HG03060 (cell line): ENCODE measurements at regions not wholly inside any gene's neighbourhood (a gene's known extent, or its start where the extent isn't known, plus 50 kb on each side); places are given as distances from the start of the nearest gene placed in this dataset.
"Not testable (repeated sequence)": the region's sequence is repeated elsewhere in the genome, so short reads cannot be mapped to it uniquely, and the experiment has no call there.

ENCODE experiments used
- ATAC-seq: cut with Tn5 transposase; IDR thresholded peaks from one replicate; pipeline ENCODE4 v1.9.1; 2021; ENCODE audit warnings: low read depth, moderate number of reproducible peaks; ENCODE audit not compliant: unreplicated experiment

- ATAC-seq = no peak
These were observed 1996.9 kb downstream of the LRRC4C start for GRCh38 chr11:39462506-39462905.

GRCh38 chr11:39461066-39461465 lies 1998.4 kb downstream of the LRRC4C start:
- ATAC-seq = no peak

GRCh38 chr11:39459606-39460005 lies 1999.8 kb downstream of the LRRC4C start:
- no peak for ATAC-seq

GRCh38 chr11:39458481-39458880 lies 2001.0 kb downstream of the LRRC4C start:
- ATAC-seq = no peak

- ATAC-seq = no peak
These were observed 2015.9 kb downstream of the LRRC4C start for GRCh38 chr11:39443424-39444022.

- ATAC-seq = no peak
These were observed 2017.3 kb downstream of the LRRC4C start for GRCh38 chr11:39442177-39442576.

GRCh38 chr11:39435641-39436040 lies 2023.8 kb downstream of the LRRC4C start:
- ATAC-seq = no peak

GRCh38 chr11:39434466-39434865 lies 2025.0 kb downstream of the LRRC4C start:
- no peak for ATAC-seq

GRCh38 chr11:39432929-39433328 lies 2026.5 kb downstream of the LRRC4C start:
- no peak for ATAC-seq

- ATAC-seq = no peak
These were observed 2034.2 kb downstream of the LRRC4C start for GRCh38 chr11:39425226-39425625.

GRCh38 chr11:39412117-39412516 lies 2047.3 kb downstream of the LRRC4C start:
- no peak for ATAC-seq

GRCh38 chr11:39385911-39386310 lies 2073.5 kb downstream of the LRRC4C start:
- ATAC-seq = no peak

GRCh38 chr11:39374963-39375698 lies 2084.3 kb downstream of the LRRC4C start:
- no peak for ATAC-seq

GRCh38 chr11:39367534-39367933 lies 2091.9 kb downstream of the LRRC4C start:
- no peak for ATAC-seq

GRCh38 chr11:39365809-39366436 lies 2093.5 kb downstream of the LRRC4C start:
- ATAC-seq = no peak

GRCh38 chr11:39363571-39363970 lies 2095.9 kb downstream of the LRRC4C start:
- ATAC-seq = no peak

GRCh38 chr11:39361557-39361956 lies 2097.9 kb downstream of the LRRC4C start:
- ATAC-seq = no peak

- no peak for ATAC-seq
These were observed 2113.5 kb downstream of the LRRC4C start for GRCh38 chr11:39345834-39346442.

GRCh38 chr11:39341461-39341860 lies 2118.0 kb downstream of the LRRC4C start:
- no peak for ATAC-seq

GRCh38 chr11:39333006-39333405 lies 2126.4 kb downstream of the LRRC4C start:
- not testable (repeated sequence) for ATAC-seq

- no peak for ATAC-seq
These were observed 2132.2 kb downstream of the LRRC4C start for GRCh38 chr11:39327302-39327701.
